Omental fat pad (tissue), 3 donors: ENCODE measurements at regions not wholly inside any gene's neighbourhood (a gene's known extent, or its start where the extent isn't known, plus 50 kb on each side); places are given as distances from the start of the nearest gene placed in this dataset.

Source experiments
- ATAC-seq: fragments of 150-250 bp; one replicate; pipeline ENCODE4 v1.9.1; 2016; ENCODE audit warnings: mild to moderate bottlenecking, moderate library complexity; ENCODE audit not compliant: low FRiP score
- DNase-seq: peaks from one replicate; pipeline ENCODE4 v3.0.0-alpha.2; 2019; ENCODE audit warnings: low spot score
- CTCF ChIP-seq, 3 donors: fragments of 450-650 bp; IDR thresholded peaks; one replicate each; pipeline ENCODE4 v1.5.1; 2016 to 2017; ENCODE audit warnings: antibody characterized with exemption in 3 of 3, mild to moderate bottlenecking in 3 of 3, moderate library complexity in 2 of 3

- no peak for ATAC-seq
- TF ChIP-seq CTCF (IDR thresholded peaks at IDR 0.05), result no peak
Observed at GRCh38 chr4:145427991-145428390, 53.7 kb upstream of the SMAD1 start.

GRCh38 chr4:145427221-145427620, 54.4 kb upstream of the SMAD1 start:
- DNase-seq, result no peak
- no peak for ATAC-seq
- no peak for TF ChIP-seq CTCF (IDR thresholded peaks at IDR 0.05)

More at GRCh38 chr4:145427991-145428390, 53.7 kb upstream of the SMAD1 start:
- DNase-seq, result no peak

- DNase-seq, result no peak
- TF ChIP-seq CTCF (IDR thresholded peaks at IDR 0.05), result no peak
- ATAC-seq, result no peak
Observed at GRCh38 chr4:145423017-145423708, 58.5 kb upstream of the SMAD1 start.

- no peak for ATAC-seq
- no peak for DNase-seq
- no peak for TF ChIP-seq CTCF (IDR thresholded peaks at IDR 0.05)
Observed at GRCh38 chr4:145420595-145421214, 60.9 kb upstream of the SMAD1 start.

- DNase-seq, result no peak
- no peak for TF ChIP-seq CTCF (IDR thresholded peaks at IDR 0.05)
- no peak for ATAC-seq
Observed at GRCh38 chr4:145418739-145419138, 62.9 kb upstream of the SMAD1 start.

- ATAC-seq (no peak), DNase-seq (no peak)
- no peak for TF ChIP-seq CTCF (IDR thresholded peaks at IDR 0.05)
Observed at GRCh38 chr4:145417348-145418130, 64.1 kb upstream of the SMAD1 start.
